Spleen (tissue), 11 donors: ENCODE measurements at regions not wholly inside any gene's neighbourhood (a gene's known extent, or its start where the extent isn't known, plus 50 kb on each side); places are given as distances from the start of the nearest gene placed in this dataset.
"Not testable (repeated sequence)": the region's sequence is repeated elsewhere in the genome, so short reads cannot be mapped to it uniquely, and the experiment has no call there.

Source experiments
- DNase-seq: peaks from one replicate; pipeline ENCODE4 v3.0.0-alpha.2; 2020
- H3K27ac ChIP-seq, 8 donors: fragments of 200-600 bp; sonication (generic) in 7 of 8; 1 replicate in 4 of 8; 2 replicates in 4 of 8; pipeline versions ENCODE4 v1.5.0 to v1.8.0; 2016 to 2021; ENCODE audit warnings: inconsistent platforms in 4 of 8, mild to moderate bottlenecking in 4 of 8, moderate library complexity in 1 of 8
- H3K27me3 ChIP-seq, 7 donors: fragments of 200-600 bp; sonication (generic) in 6 of 7; replicated peaks in 1 of 7; 1 replicate in 4 of 7; 2 replicates in 3 of 7; pipeline versions ENCODE4 v1.5.0 to v1.8.0; 2016 to 2021; ENCODE audit warnings: inconsistent platforms in 3 of 7, mild to moderate bottlenecking in 1 of 7
- H3K36me3 ChIP-seq, 6 donors: fragments of 200-600 bp; sonication (generic) in 5 of 6; 1 replicate in 4 of 6; 2 replicates in 2 of 6; pipeline versions ENCODE4 v1.5.0 to v1.8.0; 2016 to 2021; ENCODE audit warnings: inconsistent platforms in 2 of 6
- H3K4me1 ChIP-seq, 6 donors: fragments of 200-600 bp; sonication (generic) in 5 of 6; 1 replicate in 3 of 6; 2 replicates in 3 of 6; pipeline versions ENCODE4 v1.5.0 to v1.8.0; 2016 to 2021; ENCODE audit warnings: inconsistent platforms in 3 of 6
- H3K4me3 ChIP-seq, 8 donors: fragments of 200-600 bp; sonication (generic) in 7 of 8; 1 replicate in 4 of 8; 2 replicates in 4 of 8; pipeline versions ENCODE4 v1.5.0 to v1.8.0; 2016 to 2021; ENCODE audit warnings: inconsistent platforms in 4 of 8, mild to moderate bottlenecking in 4 of 8, moderate library complexity in 2 of 8
- H3K9me3 ChIP-seq, 8 donors: fragments of 200-600 bp; sonication (generic) in 7 of 8; 1 replicate in 4 of 8; 2 replicates in 4 of 8; pipeline versions ENCODE4 v1.5.0 to v1.8.0; 2016 to 2021; ENCODE audit warnings: inconsistent platforms in 4 of 8
- CTCF ChIP-seq, 11 experiments: fragments of 200-600 bp in 7 of 11; fragments of 450-650 bp in 4 of 11; sonication (generic) in 4 of 11; IDR thresholded peaks in 8 of 11; conservative IDR thresholded peaks in 3 of 11; 1 replicate in 7 of 11; 2 replicates in 4 of 11; pipeline versions ENCODE4 v1.4.0 to v1.8.0; 2016 to 2021; ENCODE audit warnings: antibody characterized with exemption in 11 of 11, inconsistent platforms in 4 of 11, mild to moderate bottlenecking in 1 of 11
- POLR2A ChIP-seq, 3 donors: fragments of 450-650 bp; IDR thresholded peaks; one replicate each; pipeline ENCODE4 v1.5.1; 2017; ENCODE audit warnings: antibody characterized with exemption in 3 of 3, mild to moderate bottlenecking in 1 of 3
- POLR2AphosphoS5 ChIP-seq, 3 donors: sonication (generic); formaldehyde crosslinking; IDR thresholded peaks; one replicate each; pipeline ENCODE4 v1.5.1; 2017; ENCODE audit warnings: antibody characterized with exemption in 3 of 3
- WGBS, 5 donors: extraction: QIAGEN DNeasy Blood & Tissue Kit in 3 of 5; methylation state at CpG; one replicate each; pipeline versions ENCODE4 v1.1.5 to v1.1.7; 2013 to 2018; 5-methylcytosine and 5-hydroxymethylcytosine counted together
- intact Hi-C: fragments of 100-400 bp; cut with DNase I; formaldehyde crosslinking; loops from one replicate; pipeline ENCODE4 v1.15.0; 2023; ENCODE audit warnings: low total_unique reads
- donor health status: healthy with polysubstance abuse.
- donor health status: DM: no; HTN: no; CAD: no; lungs with moderate emphysema.
- donor health status: DM: no; HTN: no; CAD: no.
- donor health status: Bipolar disorder and iron deficiency.
- donor health status: healthy.
- donor health status: DM: no; HTN: no; CAD: no.
- donor health status: DM: yes; HTN: yes; CAD: no.

- no peak overlapping the region for H3K27ac ChIP-seq
- intact Hi-C loops = no loop called here
- no peaks in the 10 kb centered on the region for H3K36me3 ChIP-seq
- no peak overlapping the region for H3K4me3 ChIP-seq
- no peaks in the 10 kb centered on the region for H3K9me3 ChIP-seq
- no peaks in the 10 kb centered on the region for H3K27me3 ChIP-seq
- no peaks in the 10 kb centered on the region for H3K4me1 ChIP-seq
- DNase-seq = no peak
- TF ChIP-seq CTCF (IDR thresholded peaks at IDR 0.05 in 8 of 11, conservative IDR thresholded peaks at IDR 0.05 in 3 of 11) = no peak
- 81 to 93% (median 88%) methylated on average over 3 of the region's 3 CpGs for WGBS, 5 donors
Observed at GRCh38 chr18:55735969-55736368, 148.0 kb upstream of the TCF4 start.

GRCh38 chr18:55735199-55735855 lies 147.3 kb upstream of the TCF4 start:
- Histone ChIP-seq H3K27ac (no peak overlapping the region), H3K9me3 (no peaks in the 10 kb centered on the region), H3K4me3 (no peak overlapping the region), H3K36me3 (no peaks in the 10 kb centered on the region), H3K4me1 (no peaks in the 10 kb centered on the region), H3K27me3 (no peaks in the 10 kb centered on the region)
- intact Hi-C loops = no loop called here
- TF ChIP-seq POLR2A (IDR thresholded peaks at IDR 0.05) (no peak), CTCF (IDR thresholded peaks at IDR 0.05 in 8 of 11, conservative IDR thresholded peaks at IDR 0.05 in 3 of 11) (no peak), POLR2AphosphoS5 (IDR thresholded peaks at IDR 0.05) (no peak)
- WGBS, 5 donors = 82 to 96% (median 91%) methylated on average over 3 of the region's 3 CpGs
- no peak for DNase-seq

- Histone ChIP-seq H3K27me3 (no peaks in the 10 kb centered on the region), H3K4me1 (no peaks in the 10 kb centered on the region), H3K27ac (no peak overlapping the region), H3K36me3 (no peaks in the 10 kb centered on the region), H3K4me3 (no peak overlapping the region), H3K9me3 (no peaks in the 10 kb centered on the region)
- intact Hi-C loops = no loop called here
- no peak for TF ChIP-seq POLR2AphosphoS5 (IDR thresholded peaks at IDR 0.05)
- no peak for TF ChIP-seq POLR2A (IDR thresholded peaks at IDR 0.05)
- TF ChIP-seq CTCF (IDR thresholded peaks at IDR 0.05 in 8 of 11, conservative IDR thresholded peaks at IDR 0.05 in 3 of 11) = no peak
- WGBS, 5 donors = 75 to 95% (median 81%) methylated on average over 2 of the region's 2 CpGs
- DNase-seq = no peak
Observed at GRCh38 chr18:55732227-55733106, 144.5 kb upstream of the TCF4 start.

- DNase-seq = no peak
- 62 to 80% (median 72%) methylated on average over 4 of the region's 4 CpGs for WGBS, 5 donors
- no peaks in the 10 kb centered on the region for H3K36me3 ChIP-seq
- H3K27ac ChIP-seq = no peak overlapping the region
- peaks cover 0 to under 1% (median 0%) of the 10 kb centered on the region in 8 donors for H3K9me3 ChIP-seq
- H3K27me3 ChIP-seq = no peaks in the 10 kb centered on the region
- no peak overlapping the region for H3K4me3 ChIP-seq
- H3K4me1 ChIP-seq = no peaks in the 10 kb centered on the region
- intact Hi-C loops = no loop called here
- TF ChIP-seq POLR2A (IDR thresholded peaks at IDR 0.05) = no peak
- no peak for TF ChIP-seq CTCF (IDR thresholded peaks at IDR 0.05 in 8 of 11, conservative IDR thresholded peaks at IDR 0.05 in 3 of 11)
- TF ChIP-seq POLR2AphosphoS5 (IDR thresholded peaks at IDR 0.05) = no peak
Observed at GRCh38 chr18:55731594-55732042, 143.6 kb upstream of the TCF4 start.

- WGBS, 5 donors = 90 to 97% (median 94%) methylated on average over 10 to 14 of the region's 21 CpGs
- H3K4me1 ChIP-seq, H3K36me3 ChIP-seq, H3K4me3 ChIP-seq, H3K27ac ChIP-seq, H3K27me3 ChIP-seq, intact Hi-C loops, DNase-seq: not testable (repeated sequence)
- H3K9me3 ChIP-seq = peaks cover 0 to 11% (median 0%) of the 10 kb centered on the region in 8 donors
Observed at GRCh38 chr18:55721006-55721405, 133.0 kb upstream of the TCF4 start.
